GM18951 (cell line): ENCODE measurements at regions not wholly inside any gene's neighbourhood (a gene's known extent, or its start where the extent isn't known, plus 50 kb on each side); places are given as distances from the start of the nearest gene placed in this dataset.

Experiments used
- POLR2A ChIP-seq: IDR thresholded peaks from 4 replicates; pipeline ENCODE4 v1.6.1; 2011; ENCODE audit warnings: mild to moderate bottlenecking; ENCODE audit not compliant: insufficient read length, insufficient read depth; ENCODE audit errors: extremely low read depth
- in situ Hi-C: fragments of 300-500 bp; cut with MboI; formaldehyde crosslinking; loops from one replicate; pipeline ENCODE4 v1.12.0; 2022; ENCODE audit warnings: low sequenced_read_pairs, mixed read lengths, inconsistent platforms; ENCODE audit not compliant: unreplicated experiment

DNA sequence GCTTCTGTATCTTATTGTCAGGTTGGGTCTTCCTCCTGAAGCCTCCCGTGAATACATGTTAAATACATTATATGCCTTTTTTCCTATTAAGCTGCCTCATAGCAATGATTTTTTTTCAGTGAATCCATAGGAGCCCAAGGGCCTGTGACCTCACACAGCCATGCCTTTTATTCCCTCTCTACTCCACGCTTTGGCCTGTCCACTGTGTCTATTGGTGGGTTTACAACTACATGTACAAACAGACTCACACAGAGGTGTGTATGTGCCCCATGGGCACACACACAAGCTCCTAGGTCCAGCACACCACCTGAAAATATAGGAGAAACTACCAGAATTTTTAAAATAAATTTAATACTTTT lies 560.4 kb downstream of the IPMK start:
- TF ChIP-seq POLR2A, result no peak
- in situ Hi-C loops, result no loop called here

- in situ Hi-C loops, result no loop called here
- TF ChIP-seq POLR2A, result no peak
These were observed 561.0 kb downstream of the IPMK start for GRCh38 chr10:57706576-57707299.

- TF ChIP-seq POLR2A, result no peak
- in situ Hi-C loops, result no loop called here
These were observed 561.7 kb downstream of the IPMK start for GRCh38 chr10:57706016-57706415.

- no peak for TF ChIP-seq POLR2A
- in situ Hi-C loops, result no loop called here
These were observed 567.8 kb downstream of the IPMK start for GRCh38 chr10:57699944-57700343.

- TF ChIP-seq POLR2A, result no peak
- in situ Hi-C loops, result no loop called here
These were observed 571.1 kb downstream of the IPMK start for GRCh38 chr10:57696641-57697040.

DNA sequence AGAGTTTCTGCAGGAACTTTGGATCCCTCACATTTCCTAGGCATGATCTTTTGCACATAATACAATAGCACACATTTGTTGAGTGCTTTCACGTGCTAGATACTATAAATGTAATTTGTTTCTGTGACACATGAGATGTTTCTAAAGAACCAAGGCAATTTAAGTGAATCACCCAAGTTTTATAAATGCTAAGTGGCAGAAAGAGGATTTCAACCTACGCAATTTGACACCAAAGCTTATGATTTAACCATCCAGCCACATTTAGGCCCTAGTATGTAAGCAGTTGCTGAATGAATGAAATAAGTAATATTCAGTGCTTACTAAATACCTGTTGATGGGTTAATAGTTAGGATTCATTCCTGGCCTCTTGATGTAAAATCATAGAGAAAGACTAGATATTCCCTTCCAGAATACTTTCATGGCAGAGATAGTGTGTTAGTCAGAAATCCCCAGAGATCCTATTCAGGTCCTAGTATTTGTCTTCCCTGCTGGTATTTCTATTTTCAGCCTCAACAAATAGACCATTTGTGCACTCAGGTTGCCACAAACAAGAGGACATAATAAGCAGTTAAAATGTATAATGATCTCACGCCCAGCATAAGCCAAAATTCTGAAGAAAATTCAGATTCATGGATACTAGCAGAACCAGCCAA lies 572.6 kb downstream of the IPMK start:
- no peak for TF ChIP-seq POLR2A
- in situ Hi-C loops, result no loop called here

GRCh38 chr10:57692255-57692980 lies 575.3 kb downstream of the IPMK start:
- in situ Hi-C loops, result no loop called here

DNA sequence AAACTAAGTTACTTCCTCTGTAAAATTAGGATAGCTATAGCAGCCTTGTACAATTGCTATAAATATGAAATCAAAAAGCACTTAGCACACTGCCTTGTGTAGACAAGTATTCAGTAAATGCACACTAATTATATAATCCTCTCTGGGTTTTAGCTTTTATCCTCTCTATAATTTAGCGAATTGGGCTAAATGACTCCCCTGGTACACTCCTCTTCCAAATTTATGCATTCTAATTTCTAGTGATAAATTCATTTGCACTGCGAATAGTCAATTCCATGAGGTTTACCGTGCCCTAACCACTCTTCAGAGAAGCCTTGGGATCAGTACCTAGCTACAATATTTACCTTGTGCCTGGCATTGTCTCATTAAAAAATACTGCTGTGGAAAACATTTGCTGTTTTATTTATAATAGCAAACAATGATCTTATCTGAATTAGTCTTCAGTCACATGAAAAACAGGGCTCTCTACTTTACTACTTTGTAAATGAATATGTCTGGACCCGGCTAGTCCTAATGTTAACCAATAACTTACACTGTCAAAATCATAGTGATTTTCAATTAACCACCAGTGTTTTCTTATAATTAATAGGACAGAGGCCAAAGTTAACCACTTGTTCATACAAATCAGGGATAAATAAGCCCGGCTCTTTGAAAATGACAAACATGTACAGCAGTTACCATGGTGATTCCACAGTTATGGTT lies 577.9 kb downstream of the IPMK start:
- in situ Hi-C loops, result no loop called here
- no peak for TF ChIP-seq POLR2A

More at GRCh38 chr10:57692255-57692980, 575.3 kb downstream of the IPMK start:
- no peak for TF ChIP-seq POLR2A

GRCh38 chr10:57679916-57680315 lies 587.8 kb downstream of the IPMK start:
- TF ChIP-seq POLR2A, result no peak
- in situ Hi-C loops, result no loop called here

DNA sequence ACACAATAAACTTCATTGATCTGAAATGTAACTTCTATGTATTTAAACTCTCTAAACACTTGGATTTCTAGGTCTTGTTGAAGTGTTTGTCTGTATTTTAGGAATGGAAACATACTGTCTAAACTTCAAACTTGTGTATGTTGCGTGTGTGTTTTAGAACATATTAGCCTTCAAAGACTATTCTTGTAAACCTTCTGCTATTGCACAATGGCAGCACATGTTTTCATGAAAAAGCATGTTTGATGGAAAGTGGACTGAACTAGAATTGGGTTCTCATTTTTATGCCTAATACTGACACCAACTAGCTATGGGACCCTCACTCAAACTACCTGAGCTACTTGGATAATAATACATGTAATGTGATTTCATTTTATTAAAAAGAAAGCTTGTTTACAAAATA lies 592.6 kb downstream of the IPMK start:
- in situ Hi-C loops, result no loop called here
- TF ChIP-seq POLR2A, result no peak

DNA sequence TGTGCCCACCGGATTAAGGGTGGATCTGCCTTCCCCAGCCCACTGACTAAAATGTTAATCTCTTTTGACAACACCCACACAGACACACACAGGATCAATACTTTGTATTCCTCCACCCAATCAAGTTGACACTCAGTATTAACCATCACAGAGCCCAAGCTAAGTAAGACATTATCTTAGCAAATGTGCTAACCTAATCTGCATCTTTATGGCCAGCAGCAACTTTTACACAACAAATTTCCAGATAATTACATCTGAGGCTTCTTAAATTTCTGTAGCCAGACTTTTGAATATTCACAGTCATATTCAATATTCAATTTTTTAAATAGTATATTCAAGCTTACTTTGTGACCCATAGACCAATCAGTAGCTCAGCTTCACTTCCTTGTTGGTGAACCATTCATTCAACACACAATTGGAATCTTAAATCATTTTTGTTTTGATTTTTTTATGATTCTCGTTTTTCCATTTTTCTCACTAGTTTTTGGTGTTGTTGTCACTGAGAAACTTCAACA lies 594.2 kb downstream of the IPMK start:
- in situ Hi-C loops, result loop anchor here (25.0 kb wide), 1 partner anchor 336 kb away; no protein-coding TSS in a partner anchor
- TF ChIP-seq POLR2A, result no peak

- in situ Hi-C loops, result loop anchor here (25.0 kb wide), 1 partner anchor 328 kb away; no protein-coding TSS in a partner anchor
- no peak for TF ChIP-seq POLR2A
These were observed 602.9 kb downstream of the IPMK start for GRCh38 chr10:57664815-57665214.

DNA sequence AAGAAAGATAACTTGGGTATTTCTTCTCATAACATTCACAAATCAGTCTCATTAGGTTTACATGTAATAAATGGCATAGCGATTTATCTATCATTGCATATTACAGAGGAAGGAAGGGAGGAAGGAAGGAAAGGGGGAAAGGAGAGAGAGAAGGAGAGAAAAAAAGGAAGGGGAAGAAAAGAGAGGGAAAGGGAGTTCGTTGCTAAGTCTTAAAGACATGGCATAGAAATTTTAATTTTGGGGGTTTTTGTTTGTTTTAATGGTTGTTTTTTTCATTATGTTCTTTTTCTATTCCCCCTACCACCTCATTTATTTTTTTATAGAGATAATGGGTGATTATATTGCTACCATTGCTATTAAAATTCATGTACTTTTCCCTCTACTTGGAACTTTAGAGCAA lies 604.3 kb downstream of the IPMK start:
- in situ Hi-C loops, result loop anchor here (25.0 kb wide), 1 partner anchor 326 kb away; no protein-coding TSS in a partner anchor

GRCh38 chr10:57661206-57661605 lies 606.5 kb downstream of the IPMK start:
- in situ Hi-C loops, result loop anchor here (25.0 kb wide), 1 partner anchor 324 kb away; no protein-coding TSS in a partner anchor
- no peak for TF ChIP-seq POLR2A

More for the DNA sequence above, 604.3 kb downstream of the IPMK start:
- TF ChIP-seq POLR2A, result no peak
